MM.1S (cell line): ENCODE measurements at regions not wholly inside any gene's neighbourhood (a gene's known extent, or its start where the extent isn't known, plus 50 kb on each side); places are given as distances from the start of the nearest gene placed in this dataset.

Experiments
- CTCF ChIP-seq: fragments of 300-600 bp; sonication (generic); IDR thresholded peaks from 2 replicates; pipeline ENCODE4 v1.5.1; 2016; ENCODE audit warnings: antibody characterized with exemption, low read length, mixed read lengths
- EZH2phosphoT487 ChIP-seq: fragments of 300-600 bp; sonication (generic); IDR thresholded peaks from 2 replicates; pipeline ENCODE4 v1.6.1; 2018; ENCODE audit warnings: antibody characterized with exemption, low read length

GRCh38 chr1:30589083-30589482, 134.3 kb downstream of the MATN1 start:
- TF ChIP-seq CTCF (no peak), EZH2phosphoT487 (no peak)
